ENCODE measurements at regions not wholly inside any gene's neighbourhood (a gene's known extent, or its start where the extent isn't known, plus 50 kb on each side); places are given as distances from the start of the nearest gene placed in this dataset.

GRCh38 chr12:90080616-90081015 is 372.0 kb upstream of the ATP2B1 start:
- DNase-seq (ENCODE audit: low read depth, low spot score) = no peak

GRCh38 chr12:90079529-90080210 is 371.0 kb upstream of the ATP2B1 start:
- DNase-seq (ENCODE audit: low read depth, low spot score) = no peak

- no peak for DNase-seq (ENCODE audit: low read depth, low spot score)
Measured at GRCh38 chr12:90078344-90078743, 369.7 kb upstream of the ATP2B1 start.

DNA sequence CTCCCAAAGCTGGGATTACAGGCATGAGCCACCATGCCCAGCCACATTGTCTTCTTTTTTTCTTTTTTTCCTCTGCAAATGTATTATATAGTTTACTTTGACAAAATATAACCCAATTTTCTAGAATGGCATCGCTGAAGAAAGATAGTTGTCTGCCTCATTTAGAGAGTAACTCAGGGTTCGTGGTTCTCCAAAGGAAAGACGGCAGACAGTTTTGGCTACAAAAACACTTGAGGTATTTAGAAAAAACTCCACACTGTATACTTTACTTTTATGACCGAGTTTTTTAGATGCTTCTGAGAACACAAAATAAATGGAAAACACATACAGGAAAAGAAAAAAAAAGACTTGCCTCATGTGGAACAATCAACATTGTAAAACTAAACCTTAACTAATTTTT is 369.1 kb upstream of the ATP2B1 start:
- DNase-seq (ENCODE audit: low read depth, low spot score) = no peak

- DNase-seq (ENCODE audit: low read depth, low spot score) = no peak
Measured at GRCh38 chr12:90076851-90077319, 368.2 kb upstream of the ATP2B1 start.

GRCh38 chr12:90075685-90076084 is 367.0 kb upstream of the ATP2B1 start:
- no peak for DNase-seq (ENCODE audit: low read depth, low spot score)

DNA sequence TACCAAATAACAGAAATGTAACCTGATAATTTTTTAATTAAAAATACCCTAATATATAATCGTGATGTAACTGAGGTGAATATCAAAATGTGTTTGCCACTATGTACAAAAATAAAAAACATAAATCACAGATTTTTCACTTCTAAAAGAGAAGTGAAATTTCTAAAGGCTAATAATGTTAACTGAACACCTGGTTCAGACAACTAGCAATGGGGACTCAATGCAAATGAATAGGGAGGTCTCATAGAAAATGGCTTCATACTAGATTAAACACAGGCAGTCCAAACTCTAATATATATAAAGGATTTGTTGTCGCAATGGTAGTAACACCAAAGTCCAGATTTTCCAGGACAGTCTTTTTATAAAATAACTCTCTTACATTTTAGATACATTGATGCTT is 365.4 kb upstream of the ATP2B1 start:
- no peak for DNase-seq (ENCODE audit: low read depth, low spot score)

GRCh38 chr12:90071996-90072395 is 363.4 kb upstream of the ATP2B1 start:
- DNase-seq (ENCODE audit: low read depth, low spot score) = no peak

- DNase-seq (ENCODE audit: low read depth, low spot score) = no peak
Measured at GRCh38 chr12:90069711-90070110, 361.1 kb upstream of the ATP2B1 start.

DNA sequence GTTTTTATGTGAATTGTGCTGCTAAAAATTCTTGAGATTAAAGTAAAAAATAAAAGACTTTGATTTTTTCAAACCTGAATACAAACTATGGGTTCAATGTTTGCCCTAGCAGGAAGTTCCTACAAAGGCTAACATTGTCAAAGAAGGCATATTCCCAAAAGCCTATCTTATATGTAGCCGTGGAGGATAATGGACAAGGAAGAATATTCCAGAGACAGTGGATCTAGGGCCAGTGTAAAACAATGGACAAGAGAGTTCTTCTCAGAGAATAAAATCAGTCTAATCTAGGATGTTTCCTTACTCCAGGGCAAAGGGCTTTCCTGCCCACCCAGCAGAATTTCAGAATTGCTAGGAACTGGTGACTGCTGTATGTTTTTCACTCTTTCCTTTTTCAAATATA is 359.2 kb upstream of the ATP2B1 start:
- no peak for DNase-seq (ENCODE audit: low read depth, low spot score)

GRCh38 chr12:90064852-90065801 is 356.5 kb upstream of the ATP2B1 start:
- no peak for DNase-seq (ENCODE audit: low read depth, low spot score)

DNA sequence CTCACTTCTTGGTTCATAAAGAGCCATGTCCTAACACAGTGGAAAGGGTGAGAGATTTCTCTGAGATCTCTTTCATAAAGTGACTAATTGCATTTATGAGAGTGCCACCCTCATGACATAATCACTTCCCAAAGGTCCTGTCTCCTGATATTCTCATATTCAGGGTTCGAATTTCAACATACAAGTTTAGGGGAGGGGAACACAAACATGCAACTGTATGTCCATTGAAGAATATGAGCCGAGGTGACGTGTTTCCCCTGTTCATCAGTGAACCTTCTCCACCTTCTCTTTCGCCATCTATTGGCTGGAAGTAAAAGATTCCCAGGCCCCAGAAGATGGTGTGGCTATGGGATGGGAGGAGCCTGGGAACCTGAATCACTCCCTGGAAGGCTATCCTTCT is 354.2 kb upstream of the ATP2B1 start:
- DNase-seq (ENCODE audit: low read depth, low spot score) = no peak

GRCh38 chr12:90061809-90062208 is 353.2 kb upstream of the ATP2B1 start:
- DNase-seq (ENCODE audit: low read depth, low spot score) = no peak

GRCh38 chr12:90060031-90060430 is 351.4 kb upstream of the ATP2B1 start:
- no peak for DNase-seq (ENCODE audit: low read depth, low spot score)

GRCh38 chr12:90058704-90059103 is 350.1 kb upstream of the ATP2B1 start:
- DNase-seq (ENCODE audit: low read depth, low spot score) = peak; percentile 43

GRCh38 chr12:90055071-90055470 is 346.4 kb upstream of the ATP2B1 start:
- no peak for DNase-seq (ENCODE audit: low read depth, low spot score)

DNA sequence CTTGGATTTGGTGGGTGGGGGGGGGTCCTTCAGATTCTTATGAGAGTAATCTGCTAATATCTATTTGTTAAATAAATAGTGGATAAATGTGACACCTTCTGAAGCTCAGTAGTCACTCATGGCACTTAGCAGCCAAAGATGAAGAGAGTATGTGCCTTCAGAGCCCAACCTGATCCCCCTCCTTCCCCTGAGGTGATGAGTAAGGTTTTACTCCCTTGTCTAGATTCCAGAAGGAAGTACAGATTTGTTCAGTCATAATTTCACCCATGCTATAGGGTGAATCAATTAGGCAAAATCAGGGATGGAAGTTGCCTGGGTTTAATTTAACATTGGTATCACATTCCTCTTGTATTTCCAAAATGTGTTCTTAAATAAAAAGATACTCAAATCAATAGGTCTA is 340.3 kb upstream of the ATP2B1 start:
- DNase-seq (ENCODE audit: low read depth, low spot score) = no peak

DNA sequence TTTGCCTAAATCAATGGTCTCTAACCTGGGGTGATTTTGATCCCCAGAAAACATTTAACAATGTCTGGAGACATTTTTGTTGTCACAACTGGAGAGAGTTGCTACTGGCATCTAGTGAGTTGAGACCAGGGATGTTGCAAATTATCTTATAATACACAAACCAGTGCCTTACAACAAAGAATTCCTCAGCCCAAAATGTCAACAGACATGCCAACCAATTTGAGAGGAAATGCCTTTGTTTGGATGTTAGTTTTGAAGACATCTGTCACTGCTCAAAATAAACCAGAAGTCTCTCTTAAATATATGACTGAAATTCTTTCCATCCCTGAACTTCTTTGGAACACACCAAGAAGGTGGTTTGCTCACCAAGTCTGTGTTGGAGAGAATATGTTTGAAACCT is 336.9 kb upstream of the ATP2B1 start:
- DNase-seq (ENCODE audit: low read depth, low spot score) = no peak

GRCh38 chr12:90044069-90044468 is 335.4 kb upstream of the ATP2B1 start:
- DNase-seq (ENCODE audit: low read depth, low spot score) = no peak

- no peak for DNase-seq (ENCODE audit: low read depth, low spot score)
Measured at GRCh38 chr12:90042920-90043641, 334.4 kb upstream of the ATP2B1 start.

GRCh38 chr12:90038289-90038688 is 329.7 kb upstream of the ATP2B1 start:
- no peak for DNase-seq (ENCODE audit: low read depth, low spot score)

GRCh38 chr12:90037740-90038139 is 329.1 kb upstream of the ATP2B1 start:
- DNase-seq (ENCODE audit: low read depth, low spot score) = no peak

Data from smooth muscle cell of the brain vasculature (primary cell).